OCI-LY7 (cell line): ENCODE measurements at regions not wholly inside any gene's neighbourhood (a gene's known extent, or its start where the extent isn't known, plus 50 kb on each side); places are given as distances from the start of the nearest gene placed in this dataset.

Source experiments
- BruUV-seq: library from RNA; stranded (reverse); fragments of 400-500 nt; replicated peaks from 2 replicates; lab custom pipeline; 2021; lab: Mats Ljungman, UMichigan
- CTCF ChIA-PET: fragments of 300-600 bp; sonication (Branson Sonifier 250); formaldehyde crosslinking; loops from one replicate; lab custom pipeline; 2022; ENCODE audit warnings: antibody characterized with exemption; ENCODE audit not compliant: unreplicated experiment; lab: Charles Lee
- POLR2A ChIA-PET: fragments of 300-600 bp; sonication (Branson Sonifier 250); formaldehyde crosslinking; loops from one replicate; lab custom pipeline; 2022; ENCODE audit warnings: antibody characterized with exemption; lab: Charles Lee
- DNase-seq: peaks from one replicate; pipeline ENCODE4 v3.0.0-alpha.2; 2015; ENCODE audit warnings: low spot score
- H2AFZ ChIP-seq: fragments of 200-600 bp; sonication (generic), shearing (Covaris generic); 2 replicates; pipeline ENCODE4 v1.6.1; 2014; ENCODE audit warnings: mild to moderate bottlenecking, antibody characterized with exemption, low read length, moderate library complexity
- H3K27ac ChIP-seq: fragments of 200-600 bp; sonication (generic); 2 replicates; pipeline ENCODE4 v1.5.1; 2014; ENCODE audit warnings: mixed run types, low read depth, mild to moderate bottlenecking, moderate library complexity, low read length, inconsistent platforms; ENCODE audit not compliant: poor library complexity, severe bottlenecking
- H3K36me3 ChIP-seq: fragments of 200-600 bp; sonication (generic); 2 replicates; pipeline ENCODE4 v1.6.1; 2014; ENCODE audit warnings: mild to moderate bottlenecking, antibody characterized with exemption, low read length, moderate library complexity, mixed read lengths; ENCODE audit not compliant: insufficient read depth
- H3K4me1 ChIP-seq: fragments of 200-600 bp; sonication (generic); 2 replicates; pipeline ENCODE4 v1.5.1; 2014; ENCODE audit warnings: mild to moderate bottlenecking, low read length; ENCODE audit not compliant: insufficient read depth, poor library complexity, severe bottlenecking
- H3K4me2 ChIP-seq: fragments of 200-600 bp; sonication (generic); 2 replicates; pipeline ENCODE4 v1.6.1; 2014; ENCODE audit warnings: mild to moderate bottlenecking, low read length
- H3K4me3 ChIP-seq: fragments of 200-600 bp; sonication (generic); 2 replicates; pipeline ENCODE4 v1.5.1; 2014; ENCODE audit warnings: mild to moderate bottlenecking, low read depth, low read length; ENCODE audit not compliant: poor library complexity, severe bottlenecking
- H3K79me2 ChIP-seq: fragments of 200-600 bp; sonication (generic); 2 replicates; pipeline ENCODE4 v1.6.1; 2016; ENCODE audit warnings: low read depth, mild to moderate bottlenecking, low read length, moderate library complexity, mixed read lengths; ENCODE audit not compliant: insufficient read depth
- H3K9me2 ChIP-seq: fragments of 200-600 bp; sonication (generic); 2 replicates; pipeline ENCODE4 v1.6.1; 2016; ENCODE audit warnings: mild to moderate bottlenecking, low read length, mixed read lengths; ENCODE audit not compliant: insufficient read depth
- H3K9me3 ChIP-seq: fragments of 200-600 bp; sonication (generic); 2 replicates; pipeline ENCODE4 v1.6.1; 2014; ENCODE audit warnings: mild to moderate bottlenecking, mixed run types, low read length, mixed read lengths
- H4K20me1 ChIP-seq: fragments of 200-600 bp; sonication (generic); 2 replicates; pipeline ENCODE4 v1.6.1; 2014; ENCODE audit warnings: mild to moderate bottlenecking, antibody characterized with exemption, low read length, moderate library complexity, mixed read lengths; ENCODE audit not compliant: insufficient read depth
- CTCF ChIP-seq: fragments of 200-600 bp; sonication (generic); conservative IDR thresholded peaks from 2 replicates; pipeline ENCODE4 v1.5.1; 2014; ENCODE audit warnings: mild to moderate bottlenecking, antibody characterized with exemption, low read length, moderate library complexity, mixed read lengths
- EZH2phosphoT487 ChIP-seq: fragments of 200-600 bp; sonication (generic); IDR thresholded peaks from 2 replicates; pipeline ENCODE4 v1.6.1; 2018; ENCODE audit warnings: low read depth, borderline replicate concordance, mild to moderate bottlenecking, mixed run types, antibody characterized with exemption, low read length, moderate library complexity, mixed read lengths
- intact Hi-C: fragments of 100-400 bp; cut with micrococcal nuclease; formaldehyde crosslinking; loops from one replicate; pipeline ENCODE4 v1.10.0; 2022; ENCODE audit not compliant: unreplicated experiment

- ChIA-PET CTCF (no interaction called here), POLR2A (no interaction called here)
- Histone ChIP-seq H3K4me2 (no peak overlapping the region), H3K9me3 (no peaks in the 10 kb centered on the region), H3K9me2 (no peaks in the 10 kb centered on the region), H3K36me3 (no peaks in the 10 kb centered on the region), H3K4me3 (no peak overlapping the region), H3K4me1 (no peaks in the 10 kb centered on the region), H3K79me2 (no peaks in the 10 kb centered on the region), H3K27ac (no peak overlapping the region), H2AFZ (no peak overlapping the region), H4K20me1 (no peaks in the 10 kb centered on the region)
- BruUV-seq: no TSS peak
- TF ChIP-seq EZH2phosphoT487 (no peak), CTCF (no peak)
- intact Hi-C loops: no loop called here
- DNase-seq: no peak
These were observed 612.1 kb upstream of the KLHL1 start for GRCh38 chr13:70720386-70720785.

- Histone ChIP-seq H3K4me2 (no peak overlapping the region), H3K9me2 (no peaks in the 10 kb centered on the region), H4K20me1 (no peaks in the 10 kb centered on the region), H3K36me3 (no peaks in the 10 kb centered on the region), H3K4me3 (no peak overlapping the region), H3K4me1 (no peaks in the 10 kb centered on the region), H2AFZ (no peak overlapping the region), H3K27ac (no peak overlapping the region), H3K9me3 (no peaks in the 10 kb centered on the region), H3K79me2 (no peaks in the 10 kb centered on the region)
- BruUV-seq: no TSS peak
- POLR2A ChIA-PET: no interaction called here
- CTCF ChIA-PET: no interaction called here
- intact Hi-C loops: no loop called here
- TF ChIP-seq EZH2phosphoT487 (no peak), CTCF (no peak)
- no peak for DNase-seq
These were observed 606.7 kb upstream of the KLHL1 start for GRCh38 chr13:70714993-70715392.

GRCh38 chr13:70708775-70709174 lies 600.5 kb upstream of the KLHL1 start:
- BruUV-seq: no TSS peak
- CTCF ChIA-PET: no interaction called here
- Histone ChIP-seq H3K36me3 (no peaks in the 10 kb centered on the region), H3K79me2 (no peaks in the 10 kb centered on the region), H4K20me1 (no peaks in the 10 kb centered on the region), H3K4me1 (no peaks in the 10 kb centered on the region), H2AFZ (no peak overlapping the region), H3K9me2 (no peaks in the 10 kb centered on the region), H3K9me3 (no peaks in the 10 kb centered on the region), H3K4me3 (no peak overlapping the region), H3K27ac (no peak overlapping the region), H3K4me2 (no peak overlapping the region)
- TF ChIP-seq CTCF (no peak), EZH2phosphoT487 (no peak)
- POLR2A ChIA-PET: no interaction called here
- intact Hi-C loops: no loop called here
- DNase-seq: no peak
